GM12892 (cell line): ENCODE measurements at regions not wholly inside any gene's neighbourhood (a gene's known extent, or its start where the extent isn't known, plus 50 kb on each side); places are given as distances from the start of the nearest gene placed in this dataset.

Source experiments
- POLR2A ChIP-seq: IDR thresholded peaks from 2 replicates; pipeline ENCODE4 v1.6.1; 2011; ENCODE audit warnings: low read depth, low read length, control low read depth
- POLR2AphosphoS5 ChIP-seq: IDR thresholded peaks from 2 replicates; pipeline ENCODE4 v1.6.1; 2011; ENCODE audit warnings: low read depth, low read length, control low read depth
- TAF1 ChIP-seq: IDR thresholded peaks from 2 replicates; pipeline ENCODE4 v1.6.1; 2011; ENCODE audit warnings: low read depth, mild to moderate bottlenecking, control low read depth, low read length, borderline replicate concordance

- TF ChIP-seq TAF1, result no peak
- no peak for TF ChIP-seq POLR2AphosphoS5
- TF ChIP-seq POLR2A, result no peak
Measured at GRCh38 chr12:98229540-98229924, 285.9 kb upstream of the TMPO start.
